CD4-positive, alpha-beta memory T cell (primary cell): ENCODE measurements at regions not wholly inside any gene's neighbourhood (a gene's known extent, or its start where the extent isn't known, plus 50 kb on each side); places are given as distances from the start of the nearest gene placed in this dataset.
"Not testable (repeated sequence)": the region's sequence is repeated elsewhere in the genome, so short reads cannot be mapped to it uniquely, and the experiment has no call there.

ENCODE experiments used
- CTCF ChIA-PET: fragments of 350-600 bp; sonication (Branson Sonifier 250); formaldehyde crosslinking; loops from one replicate; lab custom pipeline; 2021; ENCODE audit warnings: inconsistent platforms; ENCODE audit not compliant: partially characterized antibody; lab: Charles Lee
- POLR2A ChIA-PET: fragments of 350-600 bp; sonication (Branson Sonifier 250); formaldehyde crosslinking; loops from one replicate; lab custom pipeline; 2021; ENCODE audit not compliant: partially characterized antibody; lab: Charles Lee
- DNase-seq, 5 donors: peaks; one replicate each; pipeline versions ENCODE4 v3.0.0 to v3.0.0-alpha.2; 2020 to 2022; ENCODE audit warnings: mixed read lengths in 1 of 5
- H3K27ac ChIP-seq: one replicate; pipeline ENCODE4 v1.7.0; 2013; ENCODE audit warnings: low read depth, low read length
- H3K27me3 ChIP-seq: 2 replicates; pipeline ENCODE4 v1.7.0; 2013; ENCODE audit warnings: mild to moderate bottlenecking, low read length, moderate library complexity; ENCODE audit not compliant: insufficient read depth
- H3K36me3 ChIP-seq: 2 replicates; pipeline ENCODE4 v1.7.0; 2013; ENCODE audit warnings: mild to moderate bottlenecking, low read length, moderate library complexity; ENCODE audit not compliant: insufficient read depth
- H3K4me1 ChIP-seq: 2 replicates; pipeline ENCODE4 v1.7.0; 2013; ENCODE audit warnings: mild to moderate bottlenecking, low read length, moderate library complexity; ENCODE audit not compliant: insufficient read depth
- H3K4me3 ChIP-seq, 2 donors: one replicate each; pipeline ENCODE4 v1.7.0; 2013; ENCODE audit warnings: low read length in 2 of 2, mild to moderate bottlenecking in 1 of 2
- H3K9me3 ChIP-seq, 2 donors: one replicate each; pipeline ENCODE4 v1.7.0; 2013; ENCODE audit warnings: low read length in 2 of 2, control low read depth in 1 of 2; ENCODE audit not compliant: control insufficient read depth in 1 of 2
- H3K27ac Mint-ChIP-seq, 7 donors: one replicate each; pipeline ENCODE4 v1.8.0; 2020 to 2021; ENCODE audit warnings: mixed read lengths in 7 of 7, mild to moderate bottlenecking in 6 of 7, inconsistent platforms in 3 of 7, moderate library complexity in 3 of 7
- H3K27me3 Mint-ChIP-seq, 2 donors: one replicate each; pipeline ENCODE4 v1.8.0; 2020 to 2021; ENCODE audit warnings: mixed read lengths in 2 of 2
- H3K36me3 Mint-ChIP-seq, 2 donors: one replicate each; pipeline ENCODE4 v1.8.0; 2020 to 2021; ENCODE audit warnings: mixed read lengths in 2 of 2, inconsistent platforms in 1 of 2, mild to moderate bottlenecking in 1 of 2
- H3K4me1 Mint-ChIP-seq, 4 donors: one replicate each; pipeline ENCODE4 v1.8.0; 2020 to 2021; ENCODE audit warnings: mixed read lengths in 4 of 4, mild to moderate bottlenecking in 1 of 4
- H3K4me3 Mint-ChIP-seq, 8 donors: one replicate each; pipeline ENCODE4 v1.8.0; 2020 to 2021; ENCODE audit warnings: mixed read lengths in 8 of 8, mild to moderate bottlenecking in 7 of 8, moderate library complexity in 6 of 8, inconsistent platforms in 3 of 8
- H3K9me3 Mint-ChIP-seq, 8 donors: one replicate each; pipeline ENCODE4 v1.8.0; 2020 to 2021; ENCODE audit warnings: mixed read lengths in 8 of 8, mild to moderate bottlenecking in 5 of 8, inconsistent platforms in 3 of 8, moderate library complexity in 1 of 8
- intact Hi-C: fragments of 100-400 bp; cut with micrococcal nuclease; formaldehyde crosslinking; loops from one replicate; pipeline ENCODE4 v1.15.1; 2023

GRCh38 chr2:19630921-19631320 is 270.9 kb downstream of the TTC32 start:
- Mint-ChIP-seq H3K4me1 (no peaks in the 10 kb centered on the region), H3K9me3 (peaks cover 6 to 23% (median 8%) of the 10 kb centered on the region in 8 donors), H3K27me3 (peaks cover 6 to 12% of the 10 kb centered on the region in 2 donors), H3K4me3 (no peak overlapping the region), H3K36me3 (no peaks in the 10 kb centered on the region), H3K27ac (no peak overlapping the region)
- Histone ChIP-seq H3K27me3 (no peaks in the 10 kb centered on the region), H3K36me3 (no peaks in the 10 kb centered on the region), H3K9me3 (no peaks in the 10 kb centered on the region), H3K27ac (no peak overlapping the region), H3K4me3 (no peak overlapping the region), H3K4me1 (no peaks in the 10 kb centered on the region)
- CTCF ChIA-PET, result no interaction called here
- no peak for DNase-seq
- POLR2A ChIA-PET, result no interaction called here
- intact Hi-C loops, result no loop called here

DNA sequence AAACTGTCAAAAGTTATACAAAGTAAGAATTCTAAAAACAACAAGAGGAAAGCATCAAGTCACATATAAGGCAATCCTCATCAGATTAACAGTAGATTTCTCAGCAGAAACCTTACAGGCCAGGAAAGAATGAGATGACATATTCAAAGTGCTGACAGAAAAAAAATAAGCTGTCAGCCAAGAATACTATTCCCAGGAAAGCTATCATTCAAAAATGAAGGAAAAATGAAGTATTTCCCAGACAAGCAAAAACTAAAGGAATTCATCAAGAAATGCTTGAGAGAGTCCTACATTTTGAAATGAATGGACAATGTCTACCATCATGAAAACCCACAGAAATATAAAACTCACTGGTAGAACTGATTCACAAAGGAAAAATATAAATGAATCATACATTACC is 268.9 kb upstream of the OSR1 start:
- no peak for DNase-seq
- intact Hi-C loops, result no loop called here
- POLR2A ChIA-PET, result no interaction called here
- H3K27ac Mint-ChIP-seq, result no peak overlapping the region
- CTCF ChIA-PET, result no interaction called here
- H3K4me3 ChIP-seq, result no peak overlapping the region
- H3K9me3 Mint-ChIP-seq, result peaks cover 2 to 23% (median 8%) of the 10 kb centered on the region in 8 donors
- H3K4me1 Mint-ChIP-seq, result no peaks in the 10 kb centered on the region
- no peaks in the 10 kb centered on the region for H3K9me3 ChIP-seq
- H3K4me3 Mint-ChIP-seq, result no peak overlapping the region
- H3K27ac ChIP-seq, result no peak overlapping the region
- H3K36me3 ChIP-seq, result no peaks in the 10 kb centered on the region
- peaks cover 0 to 2% of the 10 kb centered on the region in 2 donors for H3K27me3 Mint-ChIP-seq
- no peaks in the 10 kb centered on the region for H3K27me3 ChIP-seq
- no peaks in the 10 kb centered on the region for H3K36me3 Mint-ChIP-seq
- H3K4me1 ChIP-seq, result no peaks in the 10 kb centered on the region

DNA sequence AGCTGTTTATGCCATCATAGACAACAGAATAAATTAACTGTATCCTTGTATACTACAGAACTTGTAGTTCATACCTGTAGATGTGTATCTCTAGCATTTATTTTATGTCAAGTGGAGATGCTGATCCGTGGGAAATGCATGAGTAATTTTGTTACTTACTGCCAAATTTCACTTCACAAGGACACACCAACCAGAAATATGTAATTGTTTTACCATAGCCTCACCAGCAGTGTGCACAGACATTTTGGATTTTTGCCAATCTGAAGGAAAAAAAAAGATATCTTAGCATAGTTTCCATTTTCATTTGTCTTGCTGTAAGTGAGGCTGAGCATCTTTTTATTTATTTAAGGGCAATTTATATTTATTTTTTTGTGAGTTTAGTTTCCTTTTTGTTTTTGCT is 265.1 kb upstream of the OSR1 start:
- H3K27ac Mint-ChIP-seq, result no peak overlapping the region
- intact Hi-C loops, result no loop called here
- no peaks in the 10 kb centered on the region for H3K36me3 Mint-ChIP-seq
- no peaks in the 10 kb centered on the region for H3K4me1 ChIP-seq
- DNase-seq, result no peak
- ChIA-PET POLR2A (no interaction called here), CTCF (no interaction called here)
- no peak overlapping the region for H3K27ac ChIP-seq
- no peaks in the 10 kb centered on the region for H3K36me3 ChIP-seq
- H3K4me3 ChIP-seq, result no peak overlapping the region
- H3K27me3 Mint-ChIP-seq, result peaks cover 3 to 5% of the 10 kb centered on the region in 2 donors
- peaks cover 2 to 35% (median 13%) of the 10 kb centered on the region in 8 donors for H3K9me3 Mint-ChIP-seq
- H3K9me3 ChIP-seq, result no peaks in the 10 kb centered on the region
- no peaks in the 10 kb centered on the region for H3K4me1 Mint-ChIP-seq
- no peaks in the 10 kb centered on the region for H3K27me3 ChIP-seq
- no peak overlapping the region for H3K4me3 Mint-ChIP-seq

DNA sequence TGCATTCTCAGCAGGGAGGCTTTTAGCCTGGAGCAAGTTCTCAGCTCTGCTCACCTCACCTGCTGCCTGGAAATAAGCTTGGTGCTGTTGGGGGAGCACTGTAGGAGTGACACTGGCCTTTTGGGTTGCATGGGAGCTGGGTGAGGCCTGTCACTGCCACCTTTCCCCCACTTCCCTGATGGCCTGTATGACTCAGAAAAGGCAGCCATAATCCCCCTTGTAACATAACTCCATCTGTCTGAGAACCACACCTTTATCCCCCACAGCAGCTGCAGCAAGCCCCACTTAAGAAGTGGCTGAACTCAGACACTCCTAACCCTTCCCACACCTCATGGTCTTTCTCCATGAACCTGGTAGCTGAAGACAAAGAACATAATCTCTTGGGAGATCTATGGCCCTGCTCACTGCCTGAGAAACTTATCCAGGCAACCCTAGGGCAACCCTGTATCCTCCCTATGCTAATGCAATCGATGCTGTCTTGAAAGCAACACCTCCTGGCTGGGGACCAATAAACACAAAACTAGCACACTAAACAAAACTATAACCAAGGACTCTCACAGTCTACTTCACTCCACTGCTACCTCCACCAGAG is 258.9 kb upstream of the OSR1 start:
- intact Hi-C loops, result no loop called here
- Mint-ChIP-seq H3K4me3 (no peak overlapping the region), H3K9me3 (peaks cover 10 to 57% (median 40%) of the 10 kb centered on the region in 8 donors), H3K27me3 (peaks cover 10% of the 10 kb centered on the region in 2 donors), H3K36me3 (no peaks in the 10 kb centered on the region), H3K27ac (no peak overlapping the region), H3K4me1 (no peaks in the 10 kb centered on the region)
- H3K36me3 ChIP-seq, result no peaks in the 10 kb centered on the region
- H3K27me3 ChIP-seq, result no peaks in the 10 kb centered on the region
- H3K9me3 ChIP-seq, result no peaks in the 10 kb centered on the region
- no peaks in the 10 kb centered on the region for H3K4me1 ChIP-seq
- ChIA-PET POLR2A (no interaction called here), CTCF (no interaction called here)
- no peak overlapping the region for H3K27ac ChIP-seq
- H3K4me3 ChIP-seq, result no peak overlapping the region
- DNase-seq, result no peak

GRCh38 chr2:19615402-19615801 is 257.0 kb upstream of the OSR1 start:
- H3K4me3 ChIP-seq, H3K4me1 Mint-ChIP-seq, H3K36me3 ChIP-seq, H3K9me3 ChIP-seq, H3K36me3 Mint-ChIP-seq, H3K4me3 Mint-ChIP-seq, H3K27ac ChIP-seq, H3K27ac Mint-ChIP-seq, H3K4me1 ChIP-seq, H3K27me3 ChIP-seq, intact Hi-C loops, POLR2A ChIA-PET, DNase-seq, CTCF ChIA-PET: not testable (repeated sequence)
- Mint-ChIP-seq H3K27me3 (peaks cover 10% of the 10 kb centered on the region in 2 donors), H3K9me3 (peaks cover 10 to 57% (median 42%) of the 10 kb centered on the region in 8 donors)

DNA sequence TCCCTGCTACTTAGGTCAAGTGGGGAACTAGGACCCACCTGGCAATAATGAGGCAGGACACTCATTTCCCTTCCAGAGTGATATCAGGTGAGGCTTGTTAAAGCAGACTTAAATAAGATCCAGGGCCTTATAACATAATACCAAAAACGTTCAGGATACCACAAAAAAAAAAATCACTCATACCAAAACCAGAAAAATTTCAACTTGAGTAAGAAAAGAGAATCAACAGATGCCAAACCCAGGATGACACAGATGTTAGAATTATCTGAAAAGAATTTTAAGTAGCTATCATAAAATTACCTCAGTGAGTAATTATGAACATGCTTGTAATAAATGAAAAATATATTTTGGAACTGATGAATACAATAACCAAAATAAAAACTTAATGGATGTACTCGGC is 255.6 kb upstream of the OSR1 start:
- Mint-ChIP-seq H3K9me3 (peaks cover 10 to 54% (median 43%) of the 10 kb centered on the region in 8 donors), H3K27me3 (peaks cover 11 to 13% of the 10 kb centered on the region in 2 donors), H3K4me3 (no peak overlapping the region), H3K36me3 (no peaks in the 10 kb centered on the region), H3K27ac (no peak overlapping the region), H3K4me1 (no peaks in the 10 kb centered on the region)
- H3K9me3 ChIP-seq, result no peaks in the 10 kb centered on the region
- H3K4me1 ChIP-seq, result no peaks in the 10 kb centered on the region
- H3K27ac ChIP-seq, result no peak overlapping the region
- intact Hi-C loops, result no loop called here
- no peak overlapping the region for H3K4me3 ChIP-seq
- DNase-seq, result no peak
- ChIA-PET POLR2A (no interaction called here), CTCF (no interaction called here)
- H3K27me3 ChIP-seq, result no peaks in the 10 kb centered on the region
- H3K36me3 ChIP-seq, result no peaks in the 10 kb centered on the region

- H3K36me3 Mint-ChIP-seq, result no peaks in the 10 kb centered on the region
- POLR2A ChIA-PET, result no interaction called here
- H3K27ac Mint-ChIP-seq, result no peak overlapping the region
- CTCF ChIA-PET, result no interaction called here
- H3K4me3 Mint-ChIP-seq, result no peak overlapping the region
- H3K27me3 Mint-ChIP-seq, result peaks cover 4 to 9% of the 10 kb centered on the region in 2 donors
- Histone ChIP-seq H3K4me1 (no peaks in the 10 kb centered on the region), H3K36me3 (no peaks in the 10 kb centered on the region), H3K27me3 (no peaks in the 10 kb centered on the region), H3K9me3 (no peaks in the 10 kb centered on the region), H3K27ac (no peak overlapping the region), H3K4me3 (no peak overlapping the region)
- H3K4me1 Mint-ChIP-seq, result no peaks in the 10 kb centered on the region
- no peak for DNase-seq
- intact Hi-C loops, result no loop called here
- peaks cover 5 to 37% (median 30%) of the 10 kb centered on the region in 8 donors for H3K9me3 Mint-ChIP-seq
These were observed 253.3 kb upstream of the OSR1 start for GRCh38 chr2:19611491-19612332.
